ENCODE measurements at regions not wholly inside any gene's neighbourhood (a gene's known extent, or its start where the extent isn't known, plus 50 kb on each side); places are given as distances from the start of the nearest gene placed in this dataset.
A peak's percentile ranks its signal among the peaks of the same experiment; 100 is the strongest.

DNA sequence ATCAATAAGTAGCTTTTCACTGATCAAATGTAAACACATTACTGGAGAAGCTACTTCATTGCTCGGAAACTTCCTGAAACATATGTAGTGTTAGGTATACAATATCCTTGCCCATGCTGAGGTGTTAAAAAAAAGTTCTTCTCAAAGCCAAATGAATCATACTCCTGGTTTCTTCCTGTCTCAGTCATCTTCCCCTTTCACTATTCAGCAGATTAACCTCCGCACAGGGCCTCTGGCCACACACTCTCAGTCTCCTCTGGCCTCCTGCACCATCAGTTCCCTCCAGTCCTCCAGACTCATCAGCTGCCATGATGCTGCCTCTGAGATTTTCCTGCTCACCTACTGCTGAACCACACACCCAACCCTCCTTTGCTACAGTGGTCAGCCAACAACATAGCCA lies 70.5 kb upstream of the BOC start:
- DNase-seq: no peak

DNA sequence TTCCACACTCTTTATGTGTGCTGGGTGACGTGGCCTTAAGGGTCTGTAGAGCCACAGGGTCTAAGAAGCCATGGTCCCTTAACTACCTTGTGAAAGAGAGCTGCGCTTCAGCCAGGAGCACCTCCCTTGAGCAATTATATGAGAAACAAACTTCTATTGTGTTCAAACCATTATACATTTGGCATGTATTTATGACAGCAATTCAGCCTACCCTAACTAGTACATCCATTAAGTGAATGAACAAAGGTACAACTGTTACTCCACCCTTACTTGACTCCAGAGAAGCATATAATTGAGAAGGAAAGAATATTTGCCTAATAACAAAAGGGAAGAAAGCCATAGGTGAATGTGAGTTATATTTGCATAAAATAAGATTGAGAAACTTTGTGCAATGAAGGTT lies 69.8 kb upstream of the BOC start:
- DNase-seq: no peak

DNA sequence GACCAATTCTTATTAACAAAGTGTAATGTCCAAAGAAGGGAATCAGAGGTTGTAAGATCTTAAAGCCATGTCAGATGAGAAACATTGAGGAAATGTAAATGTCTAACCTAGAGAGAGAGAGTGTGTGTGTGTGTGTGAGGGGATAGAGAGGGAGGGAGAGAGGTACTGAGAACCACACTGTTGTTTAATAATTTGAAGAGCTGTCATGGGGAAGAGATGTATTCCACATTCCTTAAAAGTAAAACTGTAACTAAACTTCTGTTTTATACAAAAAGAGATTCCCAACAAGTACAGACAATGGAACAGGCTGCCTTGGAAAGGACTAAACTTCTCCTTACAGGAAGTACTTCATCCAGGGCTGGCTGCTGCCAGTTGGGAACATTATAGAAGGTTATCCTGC lies 68.9 kb upstream of the BOC start:
- no peak for DNase-seq

DNA sequence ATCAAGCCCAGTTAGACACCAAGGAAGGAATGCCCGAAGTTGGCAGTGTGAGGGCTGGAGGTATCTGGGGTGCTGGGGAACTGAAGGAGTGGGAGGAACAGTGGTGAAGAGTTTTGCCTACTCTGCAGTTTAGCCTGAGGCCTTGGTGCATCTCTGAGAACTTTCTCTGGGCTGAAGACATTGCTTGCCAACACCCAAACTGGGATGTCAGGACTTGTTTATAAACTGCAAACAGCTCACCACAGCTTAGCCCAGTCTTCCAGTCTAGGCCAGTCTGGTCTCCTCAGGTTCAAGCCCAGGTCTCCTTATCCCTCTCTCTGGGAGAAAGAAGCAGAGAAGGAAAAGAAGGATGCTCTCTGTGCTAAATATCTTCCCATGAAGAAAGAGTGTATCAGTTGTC lies 68.0 kb upstream of the BOC start:
- DNase-seq: no peak

DNA sequence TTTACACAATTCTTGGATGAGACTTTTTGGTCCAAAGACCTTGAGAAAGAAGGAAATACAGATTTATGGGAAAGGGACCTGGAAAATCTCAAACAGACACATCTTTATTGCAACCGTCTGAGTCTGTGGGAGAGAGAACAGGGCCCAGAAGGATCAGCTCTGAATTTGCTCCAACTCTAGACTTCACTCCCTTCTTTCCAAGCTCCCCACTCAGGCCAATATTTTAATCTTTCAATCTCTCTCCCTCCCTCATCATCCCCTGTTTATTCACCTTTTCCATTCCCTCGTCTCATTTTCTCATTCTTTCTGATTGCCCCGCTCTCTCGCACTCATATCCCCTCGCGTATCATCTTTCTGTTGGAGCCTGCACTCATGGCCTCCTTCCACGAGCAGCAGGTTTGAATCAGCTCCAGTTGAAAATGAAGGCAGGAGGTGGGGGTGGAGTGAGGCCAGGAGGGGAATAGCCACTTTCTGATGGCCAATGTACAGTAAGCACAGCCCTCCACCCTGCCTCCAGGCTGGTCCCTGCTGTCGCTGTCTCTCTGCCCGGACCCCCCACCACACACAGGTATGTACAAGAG lies 63.6 kb upstream of the BOC start:
- DNase-seq: peak in 1 of 2 experiments; percentile 6

DNA sequence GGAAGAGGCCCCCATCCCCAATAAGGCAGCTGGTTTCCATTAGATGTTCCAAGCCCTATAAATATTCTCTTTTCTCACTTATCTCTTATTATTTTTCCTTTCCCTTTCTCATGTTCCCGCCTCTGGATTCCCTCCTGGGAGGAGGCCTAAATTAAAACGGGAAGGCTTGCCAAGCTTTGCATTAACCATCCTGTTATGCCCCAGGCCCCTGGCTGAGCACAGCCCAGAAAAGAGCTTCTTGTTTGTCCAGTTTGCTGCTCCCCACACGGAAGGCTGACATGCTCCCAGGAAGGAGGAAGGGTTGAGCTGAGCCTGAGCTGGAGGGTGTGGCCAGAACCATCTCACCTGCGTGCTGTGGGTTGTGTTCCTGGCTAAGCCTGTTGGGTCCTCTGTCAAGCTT lies 63.1 kb upstream of the BOC start:
- DNase-seq: no peak

DNA sequence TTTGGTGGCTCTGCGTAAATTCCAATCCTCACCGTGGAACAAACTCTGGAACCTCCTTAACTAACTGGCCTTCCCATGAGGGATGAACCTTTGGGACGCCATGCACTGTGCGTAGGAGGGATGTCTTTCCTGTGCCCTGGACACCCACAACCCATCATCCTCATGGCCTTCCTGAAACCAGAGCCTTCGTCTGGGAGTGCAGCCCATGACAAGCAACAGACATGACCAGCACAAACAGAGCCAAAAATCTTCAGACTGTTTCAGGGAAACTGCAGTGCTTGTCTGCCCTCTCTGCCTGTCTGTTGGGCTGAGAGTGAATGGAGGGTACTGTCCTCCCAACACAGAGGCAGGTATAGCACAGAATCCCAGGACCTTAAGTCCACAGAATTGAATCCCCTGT lies 61.1 kb upstream of the BOC start:
- no peak for DNase-seq

DNA sequence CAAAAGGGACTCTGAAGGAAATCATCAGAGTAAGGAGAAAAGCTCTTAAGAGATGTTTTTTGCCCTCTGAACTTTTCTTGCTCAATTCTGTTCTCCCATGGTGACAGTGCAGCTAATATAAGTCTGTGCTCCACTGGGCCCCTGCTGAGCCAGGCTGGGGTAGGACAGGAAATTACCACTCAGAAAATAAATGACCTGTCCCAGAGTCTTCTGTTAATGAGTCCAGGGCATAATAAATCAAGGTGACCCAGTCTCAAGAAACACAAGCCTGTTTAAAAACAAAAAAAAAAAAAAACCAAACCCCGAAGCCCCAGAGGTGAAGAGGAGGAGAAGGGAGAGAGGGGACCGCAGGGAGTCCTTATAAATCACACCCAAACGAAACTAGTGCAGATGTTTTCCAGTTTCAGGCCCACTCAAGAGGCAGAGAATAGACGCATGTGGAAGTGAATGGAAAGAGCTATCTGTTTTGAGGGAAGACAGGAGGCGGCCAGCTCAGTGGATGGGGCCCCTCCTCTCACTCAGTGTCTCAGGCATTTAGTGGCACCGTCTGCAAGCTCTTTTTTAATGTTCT lies 59.8 kb upstream of the BOC start:
- no peak for DNase-seq

DNA sequence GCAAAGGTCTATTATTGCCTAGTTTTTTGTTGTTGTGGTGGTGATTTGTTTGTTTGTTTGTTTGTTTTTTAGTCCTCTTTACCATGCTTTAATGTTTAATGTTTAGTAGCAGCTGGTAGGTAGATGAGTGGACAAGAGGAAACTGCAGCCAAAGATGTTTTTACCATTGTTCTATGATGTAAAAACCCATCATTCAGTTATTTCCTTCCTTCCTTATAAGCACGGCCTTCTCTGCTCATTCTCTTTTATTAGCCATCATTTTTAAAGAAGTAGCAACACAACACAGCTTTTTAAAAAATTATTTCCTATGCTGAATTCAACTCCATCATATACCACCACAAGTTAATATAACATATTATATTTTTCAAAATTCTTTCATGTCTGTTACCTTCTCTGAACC lies 58.5 kb upstream of the BOC start:
- no peak for DNase-seq

DNA sequence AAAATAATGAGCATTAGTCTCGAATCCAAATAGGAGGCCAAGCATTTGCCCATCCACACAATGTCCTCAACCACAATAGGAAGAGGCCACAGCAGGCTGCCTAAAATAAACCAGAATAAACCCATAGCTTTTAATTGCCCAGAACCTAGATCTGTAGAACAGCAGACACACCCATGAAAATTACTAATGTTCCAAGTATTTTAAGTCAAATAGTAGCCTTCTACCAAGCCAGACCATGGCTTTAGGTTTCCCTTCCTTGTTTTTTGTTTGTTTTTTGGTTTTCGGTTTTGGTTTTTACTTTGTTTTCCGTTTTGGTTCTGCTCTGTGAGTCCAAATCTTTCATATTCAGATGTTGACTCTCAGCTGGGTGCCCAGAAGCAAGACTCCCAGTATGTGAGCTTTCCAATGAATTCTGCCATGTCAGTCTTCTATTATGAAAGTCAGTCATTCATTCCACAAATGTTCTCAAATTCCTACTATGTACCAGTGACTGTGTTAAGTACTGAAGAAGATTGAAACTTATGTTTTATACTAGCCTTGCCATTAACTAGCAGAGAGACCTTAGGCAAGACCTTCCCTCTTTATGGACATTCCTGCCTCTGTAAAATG lies 57.8 kb upstream of the BOC start:
- no peak for DNase-seq

DNA sequence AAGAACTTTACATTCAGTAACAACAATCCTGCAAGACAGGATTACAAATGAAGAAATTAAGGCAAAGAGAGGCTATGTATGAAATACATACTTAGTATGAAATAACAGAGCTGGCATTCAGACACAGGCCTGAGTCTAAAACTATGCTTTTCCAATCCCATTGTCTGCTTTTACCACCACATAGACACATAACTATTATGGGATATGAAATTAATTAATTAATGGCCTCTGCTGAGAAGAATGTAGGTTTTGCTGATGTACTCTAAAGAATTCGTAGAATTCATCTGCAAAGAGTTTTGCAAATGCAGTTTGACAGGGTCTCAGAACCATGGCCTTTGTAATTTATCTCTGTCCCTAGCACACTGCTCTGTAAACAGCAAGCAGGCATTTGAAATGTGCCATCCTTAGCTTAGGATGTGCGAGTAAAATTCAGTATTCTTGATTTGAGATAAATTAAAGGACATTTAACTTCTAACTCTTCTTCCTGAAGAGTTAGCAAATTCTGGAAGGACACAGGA lies 54.5 kb upstream of the BOC start:
- no peak for DNase-seq

DNA sequence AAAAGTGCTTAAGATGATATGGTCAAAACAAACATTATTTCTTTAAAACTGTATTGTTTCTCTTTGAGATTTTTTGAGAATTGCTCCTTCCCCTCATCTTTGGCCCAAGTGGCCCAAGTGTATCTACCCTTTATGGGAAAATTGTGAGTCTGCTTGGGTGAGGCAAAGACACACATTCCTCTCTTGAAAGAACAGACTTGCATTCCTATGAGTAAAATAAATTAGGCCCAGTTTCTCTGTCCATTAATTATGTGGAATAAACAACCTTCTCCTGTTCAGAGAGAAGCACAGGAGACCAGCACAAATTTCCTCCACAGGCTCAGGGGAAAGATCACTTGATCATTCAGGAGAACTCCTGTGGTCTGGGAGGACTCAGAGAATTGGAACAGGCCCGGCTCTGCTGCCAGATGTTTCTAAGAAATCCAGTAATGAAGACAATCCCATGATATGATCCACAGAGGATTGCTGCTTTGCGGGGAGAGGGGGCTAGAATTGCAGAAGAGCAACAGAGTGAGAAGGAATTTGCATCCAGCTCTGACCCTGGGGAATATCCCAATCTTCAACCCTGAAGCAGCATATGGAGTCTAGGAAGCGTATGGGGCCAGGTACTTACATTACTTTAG lies 53.8 kb upstream of the BOC start:
- no peak for DNase-seq

DNA sequence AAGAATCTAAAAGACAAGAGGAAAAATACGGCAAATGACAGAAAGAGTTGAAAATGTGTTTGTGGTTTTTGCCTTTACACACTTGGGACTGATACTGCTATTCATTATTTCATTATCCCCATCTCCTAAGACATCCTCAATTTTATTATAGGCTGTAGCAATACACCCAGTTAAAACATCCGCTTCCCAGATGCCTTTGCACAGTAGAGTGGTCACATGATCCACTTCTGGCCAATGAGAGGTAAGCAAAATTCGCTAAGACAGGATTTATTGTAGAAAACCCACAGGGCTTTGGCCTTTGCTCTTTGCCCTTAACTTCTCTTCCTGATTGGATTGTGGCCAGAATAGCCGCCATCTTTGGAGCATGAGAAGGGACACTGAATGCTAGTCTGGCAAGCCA lies 53.2 kb upstream of the BOC start:
- no peak for DNase-seq

All from cerebellar nuclear complex (tissue), 1 donor.